Urothelium cell line (cell line): ENCODE measurements at regions not wholly inside any gene's neighbourhood (a gene's known extent, or its start where the extent isn't known, plus 50 kb on each side); places are given as distances from the start of the nearest gene placed in this dataset.
"Not testable (repeated sequence)": the region's sequence is repeated elsewhere in the genome, so short reads cannot be mapped to it uniquely, and the experiment has no call there.

Source experiments
- DNase-seq: peaks from one replicate; pipeline ENCODE4 v3.0.0; 2011; ENCODE audit warnings: low spot score, mixed read lengths
- FAIRE-seq: peaks from 2 replicates; lab custom pipeline; 2011; peaks lifted over from hg19 to GRCh38; lab: Jason Lieb, UNC

DNA sequence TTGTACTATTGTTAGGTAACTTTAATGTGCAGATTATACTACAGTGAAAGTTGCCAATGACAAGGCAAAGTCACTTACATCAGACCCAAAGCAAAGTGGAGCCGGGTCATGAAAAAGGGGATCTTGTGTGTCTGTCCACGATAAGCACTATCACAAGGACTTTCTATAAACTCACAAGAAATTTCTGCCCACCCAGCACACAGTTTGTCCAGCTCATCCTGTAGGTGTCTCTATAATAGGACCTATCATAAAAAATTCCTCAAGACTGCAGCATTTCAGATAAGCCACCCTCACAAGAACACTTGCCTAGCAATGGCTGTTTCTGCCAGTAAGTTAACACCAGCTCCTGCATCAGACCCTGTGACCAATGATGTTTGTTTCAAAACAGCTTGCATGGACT lies 335.9 kb downstream of the OR4F29 start:
- not testable (repeated sequence) for DNase-seq, FAIRE-seq

DNA sequence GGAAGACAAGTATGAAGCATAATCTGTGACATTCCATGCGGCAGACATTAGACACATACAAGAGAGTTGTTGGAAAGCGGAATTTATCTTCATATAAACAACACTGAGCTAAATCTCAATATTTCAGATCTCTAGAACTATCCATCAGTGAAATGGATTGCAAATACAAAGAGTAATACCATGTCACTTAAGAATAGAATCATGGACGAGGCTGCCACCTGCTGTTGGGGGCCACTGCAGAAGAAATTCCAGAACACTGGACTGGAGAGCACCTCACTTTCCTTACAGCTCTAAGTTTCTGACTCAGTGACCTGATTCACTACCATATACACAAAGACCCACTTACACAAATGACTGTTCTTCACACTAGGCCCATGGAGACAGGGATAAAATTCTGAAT lies 346.7 kb downstream of the OR4F29 start:
- DNase-seq, FAIRE-seq: not testable (repeated sequence)

DNA sequence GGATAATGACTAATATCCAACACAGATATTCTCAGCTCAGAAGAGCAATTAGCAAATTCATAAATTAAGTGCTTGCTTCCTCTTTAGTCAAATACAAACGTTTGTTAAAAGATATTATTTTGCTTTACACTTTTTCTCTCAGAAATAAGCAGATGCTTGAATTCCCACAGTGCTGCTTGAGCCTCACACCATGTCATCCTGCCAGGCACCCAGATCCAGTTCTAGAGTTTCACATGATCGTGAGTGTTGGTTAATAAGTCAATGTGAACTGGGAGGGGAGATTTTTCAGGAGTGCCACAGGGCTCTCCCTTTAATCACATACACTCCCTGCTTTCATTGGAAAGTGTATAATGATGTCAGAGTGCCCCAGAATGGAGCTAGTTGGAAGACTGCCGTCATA lies 352.0 kb downstream of the OR4F29 start:
- not testable (repeated sequence) for DNase-seq, FAIRE-seq

DNA sequence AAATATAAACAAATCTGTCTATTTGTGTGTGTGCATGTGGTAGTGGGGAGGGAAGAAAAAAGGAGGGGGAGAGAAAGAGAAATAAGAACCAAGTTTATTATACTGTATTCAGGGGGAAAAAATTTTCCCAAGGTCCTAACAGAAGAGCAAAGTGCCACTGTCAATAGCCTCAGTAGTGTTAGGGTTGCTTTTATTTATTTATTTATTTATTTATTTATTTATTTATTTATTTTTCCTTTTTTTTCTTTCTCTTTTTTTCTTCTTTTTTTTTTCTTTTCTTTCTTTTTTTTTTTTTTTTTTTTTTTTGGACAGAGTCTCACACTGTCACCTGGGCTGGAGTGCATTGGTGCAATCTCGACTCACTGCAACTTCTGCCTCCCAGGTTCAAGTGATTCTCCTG lies 352.7 kb downstream of the OR4F29 start:
- not testable (repeated sequence) for DNase-seq, FAIRE-seq

DNA sequence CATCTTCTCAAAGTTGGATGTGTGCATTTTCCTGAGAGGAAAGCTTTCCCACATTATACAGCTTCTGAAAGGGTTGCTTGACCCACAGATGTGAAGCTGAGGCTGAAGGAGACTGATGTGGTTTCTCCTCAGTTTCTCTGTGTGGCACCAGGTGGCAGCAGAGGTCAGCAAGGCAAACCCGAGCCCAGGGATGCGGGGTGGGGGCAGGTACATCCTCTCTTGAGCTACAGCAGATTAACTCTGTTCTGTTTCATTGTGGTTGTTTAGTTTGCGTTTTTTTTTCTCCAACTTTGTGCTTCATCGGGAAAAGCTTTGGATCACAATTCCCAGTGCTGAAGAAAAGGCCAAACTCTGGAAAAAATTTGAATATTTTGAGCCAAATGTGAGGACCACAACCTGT lies 360.2 kb downstream of the OR4F29 start:
- not testable (repeated sequence) for DNase-seq, FAIRE-seq

DNA sequence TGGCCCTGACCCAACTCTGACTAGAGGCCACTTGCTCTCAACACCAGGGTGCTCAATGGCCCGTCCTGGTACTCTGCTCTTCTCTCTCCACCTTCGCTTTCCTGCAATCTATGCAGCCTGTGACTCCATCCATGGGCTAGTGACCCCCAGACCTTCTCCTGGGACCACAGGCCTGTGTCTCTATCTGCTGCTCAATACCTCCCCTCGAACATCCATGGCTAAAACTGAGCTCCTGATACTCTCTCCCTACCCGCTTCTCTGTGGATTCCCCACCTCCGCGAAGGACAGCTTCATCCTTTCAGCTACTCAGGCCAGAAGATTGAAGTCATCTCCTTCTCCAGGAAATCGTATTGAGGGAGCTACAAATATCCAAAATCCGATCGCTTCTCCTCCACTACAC lies 363.4 kb downstream of the OR4F29 start:
- FAIRE-seq, DNase-seq: not testable (repeated sequence)

DNA sequence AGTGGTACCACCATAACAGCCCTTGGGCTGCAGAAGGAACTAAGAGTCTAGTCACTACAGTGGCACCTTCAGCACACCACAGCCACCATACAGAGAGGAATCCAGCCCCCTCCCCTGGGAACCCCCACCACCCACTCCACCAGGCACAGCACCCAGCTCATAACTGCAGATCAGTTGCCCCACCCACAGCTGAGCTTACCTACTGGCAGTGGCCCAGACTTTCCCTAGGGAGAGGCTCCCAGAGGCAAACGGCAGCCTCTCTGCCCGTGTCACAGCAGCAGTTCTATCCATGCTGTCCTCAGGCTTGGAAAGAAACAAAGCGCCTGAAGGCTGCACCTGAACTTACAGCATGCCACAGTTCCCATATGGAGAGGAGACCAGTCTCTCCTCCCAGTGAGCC lies 372.3 kb downstream of the OR4F29 start:
- not testable (repeated sequence) for DNase-seq, FAIRE-seq

DNA sequence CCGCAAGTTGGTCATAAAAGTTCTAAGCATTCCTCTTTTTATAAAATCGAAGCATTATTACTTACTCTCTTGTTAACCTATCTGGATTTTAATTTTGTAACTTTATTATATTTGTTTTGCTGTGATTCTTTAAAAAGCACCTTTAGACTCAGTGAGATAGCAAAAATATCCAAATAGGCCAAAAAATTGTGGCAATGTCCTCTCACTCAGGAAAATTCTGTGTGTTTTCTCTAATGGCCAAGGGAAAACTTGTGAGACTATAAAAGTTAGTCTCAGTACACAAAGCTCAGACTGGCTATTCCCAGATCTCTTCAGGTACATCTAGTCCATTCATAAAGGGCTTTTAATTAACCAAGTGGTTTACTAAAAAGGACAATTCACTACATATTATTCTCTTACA lies 386.4 kb downstream of the OR4F29 start, which contains the start of gene OR4F5:
Gene OR4F5 (plus strand): TSS at position 301 of the 400 bp plus-strand sequence.
- FAIRE-seq, DNase-seq: not testable (repeated sequence)

DNA sequence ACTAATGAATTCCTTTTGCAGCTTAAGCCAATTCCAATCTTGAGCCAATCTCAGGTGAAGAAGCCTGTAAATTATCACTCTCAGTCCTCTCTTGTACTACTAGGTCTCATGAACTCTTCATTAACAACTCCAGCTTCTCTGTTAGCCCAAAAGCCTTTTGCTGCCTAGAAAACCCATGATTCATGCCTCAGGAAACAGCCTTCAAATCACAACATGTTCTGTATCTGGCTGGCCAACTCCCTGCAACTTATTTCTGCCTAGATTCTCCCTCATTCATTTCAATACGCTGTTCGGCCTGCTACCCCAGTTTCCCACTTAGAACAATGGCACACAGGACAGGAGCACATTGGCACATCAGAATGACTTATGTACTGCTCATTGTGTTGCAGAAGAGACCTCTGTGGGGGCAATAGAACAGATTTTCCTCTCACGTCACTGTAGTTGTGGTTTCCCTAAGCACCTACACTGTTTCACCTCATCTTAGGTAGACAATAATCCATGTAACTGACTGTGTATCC lies 395.4 kb downstream of the OR4F29 start:
- DNase-seq, FAIRE-seq: not testable (repeated sequence)

DNA sequence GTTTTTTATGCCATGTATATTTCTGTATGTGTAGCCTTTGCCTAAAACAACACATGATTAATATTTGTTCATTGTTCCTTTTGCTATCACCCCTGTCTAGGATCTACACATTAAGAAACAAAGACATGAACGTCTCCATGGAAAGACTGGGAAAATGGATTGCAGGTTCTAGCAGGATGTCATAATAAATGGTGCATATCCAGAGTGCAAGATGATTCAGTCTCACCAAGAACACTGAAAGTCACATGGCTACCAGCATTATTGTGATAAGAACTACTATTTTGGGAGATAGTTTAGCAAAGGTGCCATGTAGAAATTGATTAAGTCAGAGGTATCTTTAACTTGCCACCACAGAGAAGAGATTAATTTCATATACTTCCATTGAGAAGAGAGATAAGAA lies 398.3 kb downstream of the OR4F29 start:
- DNase-seq, FAIRE-seq: not testable (repeated sequence)

DNA sequence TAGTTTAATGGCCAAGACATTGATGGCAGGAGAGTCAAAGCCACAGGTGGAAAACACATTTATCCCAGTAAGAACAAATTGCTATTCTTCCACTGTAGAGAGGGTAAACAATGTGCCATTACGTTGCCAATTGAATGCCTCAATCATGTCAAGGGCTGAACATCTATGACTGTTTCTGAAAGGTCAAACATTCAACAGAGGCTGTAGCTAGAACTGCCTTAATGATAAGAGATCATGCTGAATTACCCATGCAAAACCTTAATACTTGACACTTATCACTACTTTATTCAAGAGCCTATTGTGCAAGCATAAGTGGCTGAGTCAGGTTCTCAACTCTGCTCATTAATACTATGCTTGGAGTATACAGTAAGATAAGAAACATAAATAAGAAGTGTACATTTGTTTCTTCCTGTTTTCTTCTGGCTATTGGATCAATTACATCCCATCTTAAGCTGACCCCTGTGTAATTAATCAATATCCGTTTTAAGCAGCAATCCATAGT lies 409.5 kb downstream of the OR4F29 start:
- not testable (repeated sequence) for FAIRE-seq, DNase-seq

DNA sequence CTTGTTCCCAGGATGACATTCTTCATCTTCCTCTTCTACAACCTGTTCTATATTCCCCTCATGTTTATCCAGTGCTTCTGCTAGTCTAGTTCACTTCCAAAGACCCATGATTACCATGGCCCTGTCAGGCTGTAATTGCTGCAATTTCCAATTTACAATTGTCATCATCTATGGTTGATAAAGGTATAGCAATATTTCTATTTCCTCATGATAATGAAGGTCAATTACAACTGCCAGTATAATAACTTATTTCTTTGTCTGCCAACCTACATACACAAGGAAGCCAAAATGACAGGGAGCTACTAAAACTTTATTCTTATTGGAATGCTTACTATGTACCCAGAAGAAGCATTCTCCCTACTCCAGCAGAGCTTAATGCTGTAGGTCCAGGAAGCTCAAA lies 410.3 kb downstream of the OR4F29 start:
- FAIRE-seq, DNase-seq: not testable (repeated sequence)

DNA sequence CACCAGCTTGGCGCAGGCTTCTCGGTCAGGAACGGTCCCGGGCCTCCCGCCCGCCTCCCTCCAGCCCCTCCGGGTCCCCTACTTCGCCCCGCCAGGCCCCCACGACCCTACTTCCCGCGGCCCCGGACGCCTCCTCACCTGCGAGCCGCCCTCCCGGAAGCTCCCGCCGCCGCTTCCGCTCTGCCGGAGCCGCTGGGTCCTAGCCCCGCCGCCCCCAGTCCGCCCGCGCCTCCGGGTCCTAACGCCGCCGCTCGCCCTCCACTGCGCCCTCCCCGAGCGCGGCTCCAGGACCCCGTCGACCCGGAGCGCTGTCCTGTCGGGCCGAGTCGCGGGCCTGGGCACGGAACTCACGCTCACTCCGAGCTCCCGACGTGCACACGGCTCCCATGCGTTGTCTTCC lies 422.3 kb downstream of the OR4F29 start:
- not testable (repeated sequence) for FAIRE-seq, DNase-seq

DNA sequence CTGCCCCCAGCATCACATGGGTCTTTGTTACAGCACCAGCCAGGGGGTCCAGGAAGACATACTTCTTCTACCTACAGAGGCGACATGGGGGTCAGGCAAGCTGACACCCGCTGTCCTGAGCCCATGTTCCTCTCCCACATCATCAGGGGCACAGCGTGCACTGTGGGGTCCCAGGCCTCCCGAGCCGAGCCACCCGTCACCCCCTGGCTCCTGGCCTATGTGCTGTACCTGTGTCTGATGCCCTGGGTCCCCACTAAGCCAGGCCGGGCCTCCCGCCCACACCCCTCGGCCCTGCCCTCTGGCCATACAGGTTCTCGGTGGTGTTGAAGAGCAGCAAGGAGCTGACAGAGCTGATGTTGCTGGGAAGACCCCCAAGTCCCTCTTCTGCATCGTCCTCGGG lies 434.2 kb downstream of the OR4F29 start:
- DNase-seq, FAIRE-seq: not testable (repeated sequence)

DNA sequence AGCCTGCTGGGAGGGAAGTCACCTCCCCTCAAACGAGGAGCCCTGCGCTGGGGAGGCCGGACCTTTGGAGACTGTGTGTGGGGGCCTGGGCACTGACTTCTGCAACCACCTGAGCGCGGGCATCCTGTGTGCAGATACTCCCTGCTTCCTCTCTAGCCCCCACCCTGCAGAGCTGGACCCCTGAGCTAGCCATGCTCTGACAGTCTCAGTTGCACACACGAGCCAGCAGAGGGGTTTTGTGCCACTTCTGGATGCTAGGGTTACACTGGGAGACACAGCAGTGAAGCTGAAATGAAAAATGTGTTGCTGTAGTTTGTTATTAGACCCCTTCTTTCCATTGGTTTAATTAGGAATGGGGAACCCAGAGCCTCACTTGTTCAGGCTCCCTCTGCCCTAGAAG lies 435.5 kb downstream of the OR4F29 start:
- DNase-seq, FAIRE-seq: not testable (repeated sequence)

DNA sequence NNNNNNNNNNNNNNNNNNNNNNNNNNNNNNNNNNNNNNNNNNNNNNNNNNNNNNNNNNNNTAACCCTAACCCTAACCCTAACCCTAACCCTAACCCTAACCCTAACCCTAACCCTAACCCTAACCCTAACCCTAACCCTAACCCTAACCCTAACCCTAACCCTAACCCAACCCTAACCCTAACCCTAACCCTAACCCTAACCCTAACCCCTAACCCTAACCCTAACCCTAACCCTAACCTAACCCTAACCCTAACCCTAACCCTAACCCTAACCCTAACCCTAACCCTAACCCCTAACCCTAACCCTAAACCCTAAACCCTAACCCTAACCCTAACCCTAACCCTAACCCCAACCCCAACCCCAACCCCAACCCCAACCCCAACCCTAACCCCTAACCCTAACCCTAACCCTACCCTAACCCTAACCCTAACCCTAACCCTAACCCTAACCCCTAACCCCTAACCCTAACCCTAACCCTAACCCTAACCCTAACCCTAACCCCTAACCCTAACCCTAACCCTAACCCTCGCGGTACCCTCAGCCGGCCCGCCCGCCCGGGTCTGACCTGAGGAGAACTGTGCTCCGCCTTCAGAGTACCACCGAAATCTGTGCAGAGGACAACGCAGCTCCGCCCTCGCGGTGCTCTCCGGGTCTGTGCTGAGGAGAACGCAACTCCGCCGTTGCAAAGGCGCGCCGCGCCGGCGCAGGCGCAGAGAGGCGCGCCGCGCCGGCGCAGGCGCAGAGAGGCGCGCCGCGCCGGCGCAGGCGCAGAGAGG lies 441.3 kb downstream of the OR4F29 start:
- not testable (repeated sequence) for FAIRE-seq, DNase-seq
